HUES64 (cell line): ENCODE measurements at regions not wholly inside any gene's neighbourhood (a gene's known extent, or its start where the extent isn't known, plus 50 kb on each side); places are given as distances from the start of the nearest gene placed in this dataset.
"Not testable (repeated sequence)": the region's sequence is repeated elsewhere in the genome, so short reads cannot be mapped to it uniquely, and the experiment has no call there.

Source experiments
- H3K27ac ChIP-seq: 2 replicates; pipeline ENCODE4 v1.7.0; 2013; ENCODE audit warnings: low read depth, low read length, inconsistent platforms
- H3K27me3 ChIP-seq: 2 replicates; pipeline ENCODE4 v1.6.1; 2013; ENCODE audit warnings: mild to moderate bottlenecking, low read length; ENCODE audit not compliant: insufficient read depth
- H3K36me3 ChIP-seq: 2 replicates; pipeline ENCODE4 v1.6.1; 2013; ENCODE audit warnings: mild to moderate bottlenecking, low read length; ENCODE audit not compliant: insufficient read depth
- H3K4me1 ChIP-seq: 2 replicates; pipeline ENCODE4 v1.6.1; 2013; ENCODE audit warnings: mild to moderate bottlenecking, low read length, moderate library complexity; ENCODE audit not compliant: insufficient read depth
- H3K4me3 ChIP-seq: 2 replicates; pipeline ENCODE4 v1.5.1; 2013; ENCODE audit warnings: mild to moderate bottlenecking, low read length, moderate library complexity
- H3K9ac ChIP-seq: 2 replicates; pipeline ENCODE4 v1.6.1; 2013; ENCODE audit warnings: mild to moderate bottlenecking, low read depth, low read length
- H3K9me3 ChIP-seq: 2 replicates; pipeline ENCODE4 v1.6.1; 2013; ENCODE audit warnings: low read depth, low read length; ENCODE audit not compliant: insufficient read depth
- WGBS: fragments of 150-250, 120-280 bp; methylation state at CpG from one replicate; pipeline ENCODE4 v1.1.7; 2013; ENCODE audit warnings: missing lambda C conversion rate; 5-methylcytosine and 5-hydroxymethylcytosine counted together

GRCh38 chr16:21509437-21510086 lies 89.8 kb upstream of the METTL9 start:
- not testable (repeated sequence) for H3K9ac ChIP-seq, H3K27ac ChIP-seq, H3K4me1 ChIP-seq, H3K27me3 ChIP-seq, H3K4me3 ChIP-seq, H3K9me3 ChIP-seq
- 96% methylated on average over 10 of the region's 10 CpGs for WGBS
- peaks cover 24% of the 10 kb centered on the region for H3K36me3 ChIP-seq

- not testable (repeated sequence) for H3K27ac ChIP-seq, H3K9me3 ChIP-seq, H3K27me3 ChIP-seq, H3K4me3 ChIP-seq, H3K9ac ChIP-seq, H3K4me1 ChIP-seq
- 97% methylated on average over 3 of the region's 4 CpGs for WGBS
- peaks cover 26% of the 10 kb centered on the region for H3K36me3 ChIP-seq
Observed at GRCh38 chr16:21510869-21511255, 88.5 kb upstream of the METTL9 start.

GRCh38 chr16:21511315-21512210 lies 87.8 kb upstream of the METTL9 start:
- not testable (repeated sequence) for H3K27me3 ChIP-seq, H3K4me1 ChIP-seq, H3K9ac ChIP-seq, H3K27ac ChIP-seq, H3K4me3 ChIP-seq, H3K9me3 ChIP-seq
- H3K36me3 ChIP-seq, result peaks cover 29% of the 10 kb centered on the region
- WGBS, result 87% methylated on average over 29 of the region's 29 CpGs

- H3K36me3 ChIP-seq, result peaks cover 29% of the 10 kb centered on the region
- 90% methylated on average over 19 of the region's 20 CpGs for WGBS
Observed at GRCh38 chr16:21512280-21513192, 86.8 kb upstream of the METTL9 start.

GRCh38 chr16:21513337-21513741 lies 86.0 kb upstream of the METTL9 start:
- H3K36me3 ChIP-seq, result peaks cover 23% of the 10 kb centered on the region
- not testable (repeated sequence) for H3K9me3 ChIP-seq, H3K9ac ChIP-seq, H3K27me3 ChIP-seq, H3K4me3 ChIP-seq, H3K4me1 ChIP-seq, H3K27ac ChIP-seq
- 84% methylated on average over 9 of the region's 9 CpGs for WGBS

More at GRCh38 chr16:21512280-21513192, 86.8 kb upstream of the METTL9 start:
- H3K9me3 ChIP-seq, H3K9ac ChIP-seq, H3K27me3 ChIP-seq, H3K4me1 ChIP-seq, H3K27ac ChIP-seq, H3K4me3 ChIP-seq: not testable (repeated sequence)

- not testable (repeated sequence) for H3K4me1 ChIP-seq, H3K9me3 ChIP-seq, H3K9ac ChIP-seq, H3K27me3 ChIP-seq, H3K27ac ChIP-seq, H3K4me3 ChIP-seq
- 92% methylated on average over 18 of the region's 18 CpGs for WGBS
- peaks cover 17% of the 10 kb centered on the region; the same call in 1 of the 2 replicates for H3K36me3 ChIP-seq
Observed at GRCh38 chr16:21513812-21514473, 85.4 kb upstream of the METTL9 start.

- H3K36me3 ChIP-seq, result peaks cover 12% of the 10 kb centered on the region; the same call in 1 of the 2 replicates
- not testable (repeated sequence) for H3K9ac ChIP-seq, H3K27ac ChIP-seq, H3K4me1 ChIP-seq, H3K27me3 ChIP-seq, H3K9me3 ChIP-seq, H3K4me3 ChIP-seq
- 95% methylated on average over 14 of the region's 14 CpGs for WGBS
Observed at GRCh38 chr16:21514474-21514840, 84.9 kb upstream of the METTL9 start.

GRCh38 chr16:21516705-21517040 lies 82.7 kb upstream of the METTL9 start:
- H3K4me1 ChIP-seq, H3K9me3 ChIP-seq, H3K36me3 ChIP-seq, H3K27me3 ChIP-seq, H3K27ac ChIP-seq, H3K9ac ChIP-seq, H3K4me3 ChIP-seq: not testable (repeated sequence)
- 83% methylated on average over 4 of the region's 9 CpGs for WGBS

GRCh38 chr16:21517263-21517662 lies 82.1 kb upstream of the METTL9 start:
- H3K4me3 ChIP-seq, result peak overlapping the region; percentile 13; the same call in 1 of the 2 replicates
- peaks cover 10% of the 10 kb centered on the region; the same call in 1 of the 2 replicates for H3K4me1 ChIP-seq
- not testable (repeated sequence) for H3K27me3 ChIP-seq, H3K36me3 ChIP-seq, H3K9me3 ChIP-seq, H3K9ac ChIP-seq, H3K27ac ChIP-seq
- WGBS, result 80% methylated on average over 8 of the region's 10 CpGs

GRCh38 chr16:21519361-21520133 lies 79.8 kb upstream of the METTL9 start:
- H3K36me3 ChIP-seq, H3K27ac ChIP-seq, H3K9me3 ChIP-seq, H3K27me3 ChIP-seq: not testable (repeated sequence)
- H3K4me1 ChIP-seq, result peaks cover 11% of the 10 kb centered on the region; the same call in 1 of the 2 replicates
- peak overlapping the region; percentile 89 for H3K4me3 ChIP-seq
- under 1% methylated on average over 33 of the region's 52 CpGs for WGBS
- H3K9ac ChIP-seq, result peak overlapping the region; percentile 94
